NCI-H345 treated with DMSO at 0.1 percent for 48 hours (cell line): ENCODE measurements at regions not wholly inside any gene's neighbourhood (a gene's known extent, or its start where the extent isn't known, plus 50 kb on each side); places are given as distances from the start of the nearest gene placed in this dataset.
"Not testable (repeated sequence)": the region's sequence is repeated elsewhere in the genome, so short reads cannot be mapped to it uniquely, and the experiment has no call there.

Experiments
- DNase-seq: peaks from one replicate; lab custom pipeline; 2025; ENCODE audit not compliant: unreplicated experiment; lab: John Stamatoyannopoulos, UW

- no peak for DNase-seq
Observed at GRCh38 chr2:4900861-4901770, 791.1 kb upstream of the SOX11 start.

- DNase-seq = peak; percentile 22
Observed at GRCh38 chr2:4903656-4904348, 788.4 kb upstream of the SOX11 start.

GRCh38 chr2:4908461-4908860, 783.7 kb upstream of the SOX11 start:
- DNase-seq = no peak

GRCh38 chr2:4909346-4910009, 782.7 kb upstream of the SOX11 start:
- no peak for DNase-seq

- DNase-seq = no peak
Observed at GRCh38 chr2:4914036-4914435, 778.1 kb upstream of the SOX11 start.

- no peak for DNase-seq
Observed at GRCh38 chr2:4914551-4914950, 777.6 kb upstream of the SOX11 start.

- no peak for DNase-seq
Observed at GRCh38 chr2:4915357-4915756, 776.8 kb upstream of the SOX11 start.

GRCh38 chr2:4916094-4916493, 776.1 kb upstream of the SOX11 start:
- no peak for DNase-seq

GRCh38 chr2:4930704-4931103, 761.5 kb upstream of the SOX11 start:
- no peak for DNase-seq

GRCh38 chr2:4931721-4932365, 760.3 kb upstream of the SOX11 start:
- DNase-seq = no peak

- DNase-seq = not testable (repeated sequence)
Observed at GRCh38 chr2:4935291-4935690, 756.9 kb upstream of the SOX11 start.

- DNase-seq = no peak
Observed at GRCh38 chr2:4937550-4937949, 754.6 kb upstream of the SOX11 start.

- no peak for DNase-seq
Observed at GRCh38 chr2:4938206-4938605, 754.0 kb upstream of the SOX11 start.

- no peak for DNase-seq
Observed at GRCh38 chr2:4942441-4942840, 749.7 kb upstream of the SOX11 start.

- DNase-seq = no peak
Observed at GRCh38 chr2:4947911-4948310, 744.3 kb upstream of the SOX11 start.

- DNase-seq = no peak
Observed at GRCh38 chr2:4951368-4951767, 740.8 kb upstream of the SOX11 start.

GRCh38 chr2:4959219-4959618, 733.0 kb upstream of the SOX11 start:
- DNase-seq = no peak

GRCh38 chr2:4962419-4962818, 729.8 kb upstream of the SOX11 start:
- no peak for DNase-seq

GRCh38 chr2:4963106-4963505, 729.1 kb upstream of the SOX11 start:
- no peak for DNase-seq

- no peak for DNase-seq
Observed at GRCh38 chr2:4964001-4964540, 728.1 kb upstream of the SOX11 start.

- DNase-seq = no peak
Observed at GRCh38 chr2:4964579-4964978, 727.6 kb upstream of the SOX11 start.
